Mesenchymal stem cell (in vitro differentiated cells and primary cell): ENCODE measurements at regions not wholly inside any gene's neighbourhood (a gene's known extent, or its start where the extent isn't known, plus 50 kb on each side); places are given as distances from the start of the nearest gene placed in this dataset.

Experiments used
- DNase-seq: peaks from one replicate; pipeline ENCODE4 v3.0.0-alpha.2; 2013
- H2AFZ ChIP-seq: one replicate; pipeline ENCODE4 v1.6.1; 2013; ENCODE audit warnings: low read depth, mild to moderate bottlenecking, control low read depth, inconsistent platforms, low read length, moderate library complexity
- H2AK5ac ChIP-seq: 2 replicates; pipeline ENCODE4 v1.6.1; 2013; ENCODE audit warnings: low read length, moderate library complexity, mild to moderate bottlenecking, inconsistent platforms; ENCODE audit not compliant: severe bottlenecking
- H2BK120ac ChIP-seq: one replicate; pipeline ENCODE4 v1.6.1; 2013; ENCODE audit warnings: low read depth, mild to moderate bottlenecking, inconsistent platforms, low read length, moderate library complexity
- H2BK12ac ChIP-seq, 2 experiments: one replicate each; pipeline ENCODE4 v1.6.1; 2013; ENCODE audit warnings: inconsistent platforms in 2 of 2, low read length in 2 of 2, mild to moderate bottlenecking in 2 of 2, moderate library complexity in 2 of 2, control low read depth in 1 of 2
- H2BK15ac ChIP-seq: one replicate; pipeline ENCODE4 v1.6.1; 2013; ENCODE audit warnings: mild to moderate bottlenecking, low read depth, inconsistent platforms; ENCODE audit not compliant: poor library complexity, severe bottlenecking
- H2BK5ac ChIP-seq: 2 replicates; pipeline ENCODE4 v1.6.1; 2013; ENCODE audit warnings: low read depth, mild to moderate bottlenecking, low read length, control low read depth, inconsistent platforms; ENCODE audit not compliant: poor library complexity, severe bottlenecking
- H3K14ac ChIP-seq, 2 experiments: one replicate each; pipeline ENCODE4 v1.6.1; 2013; ENCODE audit warnings: inconsistent platforms in 2 of 2, low read length in 2 of 2, control low read depth in 1 of 2, mild to moderate bottlenecking in 1 of 2, moderate library complexity in 1 of 2
- H3K18ac ChIP-seq, 2 experiments: one replicate each; pipeline ENCODE4 v1.6.1; 2013; ENCODE audit warnings: inconsistent platforms in 2 of 2, low read length in 2 of 2, control low read depth in 1 of 2, low read depth in 1 of 2, mild to moderate bottlenecking in 1 of 2
- H3K23ac ChIP-seq, 2 experiments: one replicate each; pipeline ENCODE4 v1.6.1; 2013; ENCODE audit warnings: inconsistent platforms in 2 of 2, low read length in 2 of 2, mild to moderate bottlenecking in 2 of 2, moderate library complexity in 2 of 2, control low read depth in 1 of 2
- H3K27ac ChIP-seq: 2 replicates; pipeline ENCODE4 v1.5.1; 2013; ENCODE audit warnings: mild to moderate bottlenecking, moderate library complexity, low read length, control low read depth, inconsistent platforms; ENCODE audit not compliant: poor library complexity, severe bottlenecking
- H3K27me3 ChIP-seq, 2 experiments: 2 replicates each; pipeline versions ENCODE4 v1.6.1 to v1.7.0; 2013; ENCODE audit warnings: low read length in 2 of 2, mild to moderate bottlenecking in 2 of 2, moderate library complexity in 2 of 2, control low read depth in 1 of 2, inconsistent platforms in 1 of 2; ENCODE audit not compliant: control insufficient read depth in 1 of 2, insufficient read depth in 1 of 2
- H3K36me3 ChIP-seq, 2 experiments: 2 replicates each; pipeline versions ENCODE4 v1.6.1 to v1.7.0; 2013; ENCODE audit warnings: low read length in 2 of 2, control low read depth in 1 of 2, inconsistent platforms in 1 of 2, low read depth in 1 of 2, mild to moderate bottlenecking in 1 of 2; ENCODE audit not compliant: insufficient read depth in 2 of 2, control insufficient read depth in 1 of 2
- H3K4ac ChIP-seq, 2 experiments: one replicate each; pipeline ENCODE4 v1.6.1; 2013; ENCODE audit warnings: inconsistent platforms in 2 of 2, low read length in 2 of 2, mild to moderate bottlenecking in 2 of 2, moderate library complexity in 2 of 2, control low read depth in 1 of 2, low read depth in 1 of 2
- H3K4me1 ChIP-seq: 2 replicates; pipeline ENCODE4 v1.6.1; 2013; ENCODE audit warnings: low read depth, low read length, control low read depth; ENCODE audit not compliant: control insufficient read depth, insufficient read depth
- H3K4me2 ChIP-seq: 2 replicates; pipeline ENCODE4 v1.6.1; 2013; ENCODE audit warnings: low read length, mild to moderate bottlenecking, inconsistent platforms; ENCODE audit not compliant: poor library complexity, severe bottlenecking
- H3K4me3 ChIP-seq, 2 experiments: 2 replicates each; pipeline versions ENCODE4 v1.5.1 to v1.7.0; 2013; ENCODE audit warnings: low read length in 2 of 2, mild to moderate bottlenecking in 2 of 2, control low read depth in 1 of 2, low read depth in 1 of 2; ENCODE audit not compliant: insufficient read depth in 1 of 2
- H3K79me1 ChIP-seq: replicated peaks from 2 replicates; pipeline ENCODE4 v1.6.1; 2013; ENCODE audit warnings: mild to moderate bottlenecking, control low read depth, low read length, inconsistent platforms; ENCODE audit not compliant: poor library complexity, severe bottlenecking
- H3K9ac ChIP-seq: 2 replicates; pipeline ENCODE4 v1.7.0; 2013; ENCODE audit warnings: mild to moderate bottlenecking, low read length, moderate library complexity
- H3K9me3 ChIP-seq: 2 replicates; pipeline ENCODE4 v1.7.0; 2013; ENCODE audit warnings: mild to moderate bottlenecking, low read length; ENCODE audit not compliant: control insufficient read depth
- H4K8ac ChIP-seq: one replicate; pipeline ENCODE4 v1.6.1; 2013; ENCODE audit warnings: inconsistent platforms, mild to moderate bottlenecking, low read length, moderate library complexity
- H4K91ac ChIP-seq: one replicate; pipeline ENCODE4 v1.6.1; 2013; ENCODE audit warnings: mild to moderate bottlenecking, low read length, inconsistent platforms
- WGBS: methylation state at CpG from one replicate; pipeline ENCODE4 v1.1.7; 2013; ENCODE audit warnings: mixed read lengths; 5-methylcytosine and 5-hydroxymethylcytosine counted together

DNA sequence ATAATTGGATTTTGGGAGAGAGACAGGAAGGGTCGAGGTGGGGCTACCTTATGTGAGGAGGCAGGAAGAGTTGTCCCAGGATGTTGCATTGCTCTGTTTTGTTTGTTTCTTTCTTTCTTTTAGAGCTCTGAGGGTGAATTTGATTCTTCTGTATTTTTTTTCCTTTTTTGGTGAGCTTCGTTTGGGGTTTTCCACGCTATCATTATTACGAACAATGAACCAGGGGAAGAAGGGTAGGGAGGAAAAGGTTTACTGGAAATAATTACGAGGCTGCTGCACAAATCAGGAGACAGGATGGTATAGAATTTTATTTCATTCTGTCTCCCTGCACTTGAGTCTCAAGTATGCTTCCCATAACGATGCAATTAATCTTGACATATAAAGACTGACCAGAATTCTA, 51.4 kb upstream of the ZNF516 start:
- Histone ChIP-seq H3K4ac (no peak overlapping the region), H3K4me2 (no peak overlapping the region), H2BK12ac (no peak overlapping the region), H3K18ac (no peak overlapping the region), H2BK120ac (no peak overlapping the region), H3K4me1 (no peaks in the 10 kb centered on the region), H3K36me3 (no peaks in the 10 kb centered on the region), H3K27ac (no peak overlapping the region), H3K9me3 (no peaks in the 10 kb centered on the region), H3K14ac (no peak overlapping the region), H3K23ac (no peak overlapping the region), H3K79me1 (no peaks in the 10 kb centered on the region), H3K4me3 (peak overlapping the region in 1 of 2 experiments; percentile 55), H4K91ac (no peak overlapping the region), H2BK5ac (no peak overlapping the region), H3K9ac (peak overlapping the region; percentile 22), H2AFZ (no peak overlapping the region), H3K27me3 (peaks cover 7 to 11% of the 10 kb centered on the region in 2 experiments), H2AK5ac (no peak overlapping the region), H4K8ac (no peak overlapping the region), H2BK15ac (no peak overlapping the region)
- 39% methylated on average over 3 of the region's 6 CpGs for WGBS
- DNase-seq, result no peak

DNA sequence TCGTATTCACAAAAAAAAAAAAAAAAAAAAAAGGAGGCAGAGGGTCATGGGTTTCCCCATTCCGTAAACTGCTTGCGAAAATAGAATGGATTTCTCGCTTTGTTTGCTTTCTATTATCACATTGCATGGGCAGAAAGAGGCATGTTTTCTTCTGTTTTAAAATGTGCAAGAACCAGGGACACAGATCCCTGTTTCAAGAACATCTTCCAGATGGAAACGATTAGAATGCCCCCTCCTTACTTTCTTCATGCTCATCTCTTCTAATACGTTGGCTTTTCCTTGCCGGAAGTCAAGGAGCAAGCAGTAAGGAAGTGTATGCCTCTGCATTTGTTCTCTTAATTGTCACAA, 51.0 kb upstream of the ZNF516 start:
- H2AFZ ChIP-seq, result no peak overlapping the region
- H3K36me3 ChIP-seq, result no peaks in the 10 kb centered on the region
- no peak overlapping the region for H3K4me2 ChIP-seq
- H3K18ac ChIP-seq, result no peak overlapping the region
- H3K9me3 ChIP-seq, result no peaks in the 10 kb centered on the region
- no peak overlapping the region for H4K8ac ChIP-seq
- WGBS, result 67% methylated on average over 7 of the region's 7 CpGs
- no peak overlapping the region for H2BK12ac ChIP-seq
- no peaks in the 10 kb centered on the region for H3K79me1 ChIP-seq
- peaks cover 7 to 14% of the 10 kb centered on the region in 2 experiments for H3K27me3 ChIP-seq
- H3K14ac ChIP-seq, result no peak overlapping the region
- H3K23ac ChIP-seq, result no peak overlapping the region
- no peak overlapping the region for H2BK120ac ChIP-seq
- no peak overlapping the region for H2BK15ac ChIP-seq
- DNase-seq, result no peak
- H4K91ac ChIP-seq, result no peak overlapping the region
- peak overlapping the region; percentile 22 for H3K9ac ChIP-seq
- no peaks in the 10 kb centered on the region for H3K4me1 ChIP-seq
- H3K4ac ChIP-seq, result no peak overlapping the region
- H3K4me3 ChIP-seq, result peak overlapping the region in 1 of 2 experiments; percentile 55
- H2AK5ac ChIP-seq, result no peak overlapping the region
- H3K27ac ChIP-seq, result no peak overlapping the region
- no peak overlapping the region for H2BK5ac ChIP-seq

DNA sequence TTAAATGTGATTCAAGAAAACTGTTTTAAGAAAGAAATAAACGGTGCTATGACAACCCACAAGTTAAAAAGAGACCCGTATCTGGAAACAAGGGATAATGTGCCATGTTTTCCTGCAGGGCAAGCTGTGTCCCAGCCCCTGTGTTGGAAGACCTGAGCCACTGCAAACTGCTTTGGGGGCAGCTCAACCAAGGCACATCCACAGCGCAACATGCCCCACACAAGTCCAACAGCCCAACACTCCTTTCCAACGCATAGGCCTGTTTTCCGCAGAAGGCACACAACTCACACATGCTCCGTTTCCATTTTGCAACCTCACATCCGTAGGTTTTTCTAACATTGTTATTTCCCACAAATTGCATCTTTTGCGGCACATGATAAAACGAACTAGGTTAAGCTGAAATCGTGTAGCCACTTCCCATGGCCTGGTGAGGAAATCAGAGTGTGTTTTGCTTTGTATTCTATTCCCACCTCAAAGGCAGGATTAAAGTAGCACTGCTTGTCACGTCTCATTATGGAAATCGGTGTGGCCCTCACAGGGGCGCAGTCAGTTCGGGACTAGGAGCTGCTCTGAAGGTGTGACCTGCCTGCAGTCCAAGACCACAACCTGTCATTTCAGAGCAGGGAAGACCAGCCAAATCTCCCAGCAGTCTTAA, 50.5 kb upstream of the ZNF516 start:
- 85% methylated on average over 14 of the region's 14 CpGs for WGBS
- no peak for DNase-seq
- no peak overlapping the region for H3K18ac ChIP-seq

DNA sequence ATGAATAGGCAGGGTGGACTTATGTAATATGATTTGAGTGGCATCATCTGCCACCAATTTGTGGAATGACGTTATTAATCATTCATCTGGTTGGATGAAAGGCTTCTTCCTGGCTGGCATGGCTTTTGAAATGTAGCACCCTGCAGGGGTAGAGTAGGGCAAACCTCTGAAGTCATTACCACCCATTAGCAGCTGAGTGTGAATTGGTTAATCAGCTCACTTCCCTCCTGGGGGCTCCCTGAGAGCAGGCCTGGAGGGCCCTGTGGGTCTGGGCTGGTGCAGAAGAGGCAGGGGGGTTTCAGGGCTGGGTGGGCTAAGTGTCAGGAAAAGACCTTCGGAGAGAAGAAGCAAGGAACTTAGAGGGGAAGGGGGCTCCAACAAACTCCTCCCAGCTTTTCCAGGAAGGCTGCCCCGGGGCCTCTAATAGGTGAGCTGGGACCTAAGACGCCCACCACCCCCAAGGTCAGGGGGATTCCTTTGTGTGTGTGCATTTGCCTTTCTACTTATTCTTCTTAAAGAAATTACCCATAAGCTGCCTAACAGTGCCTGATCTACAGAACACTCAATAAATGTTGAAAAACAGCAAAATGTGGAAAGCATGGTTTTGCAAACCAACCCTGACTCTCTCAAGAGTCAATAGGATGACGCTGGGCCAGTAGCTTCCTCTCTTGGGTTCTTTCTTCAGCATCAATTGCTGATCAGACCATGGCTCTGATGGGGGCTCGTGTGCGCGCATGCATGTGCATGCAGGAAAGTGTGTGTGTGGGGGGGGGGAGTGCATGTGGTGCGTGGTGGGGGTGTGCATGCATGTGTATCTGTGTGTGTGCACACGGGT, 49.7 kb upstream of the ZNF516 start:
- H2BK120ac ChIP-seq, result no peak overlapping the region
- H4K91ac ChIP-seq, result no peak overlapping the region
- H3K23ac ChIP-seq, result peak overlapping the region in 1 of 2 experiments; percentile 23
- H3K9me3 ChIP-seq, result no peaks in the 10 kb centered on the region
- H3K27me3 ChIP-seq, result peaks cover 7 to 24% of the 10 kb centered on the region in 2 experiments
- H3K4me3 ChIP-seq, result no peak overlapping the region
- no peak overlapping the region for H3K27ac ChIP-seq
- H3K79me1 ChIP-seq, result no peaks in the 10 kb centered on the region
- peak overlapping the region in 1 of 2 experiments; percentile 18 for H3K14ac ChIP-seq
- H3K18ac ChIP-seq, result no peak overlapping the region
- no peak overlapping the region for H2BK15ac ChIP-seq
- H3K4me2 ChIP-seq, result no peak overlapping the region
- H2AFZ ChIP-seq, result no peak overlapping the region
- H2BK12ac ChIP-seq, result no peak overlapping the region
- no peak overlapping the region for H3K4ac ChIP-seq
- no peaks in the 10 kb centered on the region for H3K4me1 ChIP-seq
- no peak overlapping the region for H2BK5ac ChIP-seq
- H3K36me3 ChIP-seq, result no peaks in the 10 kb centered on the region
- H4K8ac ChIP-seq, result no peak overlapping the region
- H2AK5ac ChIP-seq, result no peak overlapping the region
- no peak overlapping the region for H3K9ac ChIP-seq
- DNase-seq, result no peak
- WGBS, result 74% methylated on average over 10 of the region's 10 CpGs

More for the DNA sequence above, 50.5 kb upstream of the ZNF516 start:
- H3K4me1 ChIP-seq, result no peaks in the 10 kb centered on the region
- H4K8ac ChIP-seq, result no peak overlapping the region
- H3K4me2 ChIP-seq, result no peak overlapping the region
- no peak overlapping the region for H2AK5ac ChIP-seq
- H3K4ac ChIP-seq, result no peak overlapping the region
- peak overlapping the region in 1 of 2 experiments; percentile 55 for H3K4me3 ChIP-seq
- H3K27ac ChIP-seq, result no peak overlapping the region
- H3K27me3 ChIP-seq, result peaks cover 7 to 19% of the 10 kb centered on the region in 2 experiments
- H2BK15ac ChIP-seq, result no peak overlapping the region
- H3K36me3 ChIP-seq, result no peaks in the 10 kb centered on the region
- H2BK120ac ChIP-seq, result no peak overlapping the region
- no peak overlapping the region for H2AFZ ChIP-seq
- H2BK5ac ChIP-seq, result no peak overlapping the region
- H3K79me1 ChIP-seq, result no peaks in the 10 kb centered on the region
- H4K91ac ChIP-seq, result no peak overlapping the region
- no peak overlapping the region for H2BK12ac ChIP-seq
- no peak overlapping the region for H3K9ac ChIP-seq
- H3K9me3 ChIP-seq, result no peaks in the 10 kb centered on the region
- no peak overlapping the region for H3K14ac ChIP-seq
- H3K23ac ChIP-seq, result no peak overlapping the region
